HG03354 (cell line): ENCODE measurements at regions not wholly inside any gene's neighbourhood (a gene's known extent, or its start where the extent isn't known, plus 50 kb on each side); places are given as distances from the start of the nearest gene placed in this dataset.
"Not testable (repeated sequence)": the region's sequence is repeated elsewhere in the genome, so short reads cannot be mapped to it uniquely, and the experiment has no call there.

Experiments used
- ATAC-seq: cut with Tn5 transposase; IDR thresholded peaks from one replicate; pipeline ENCODE4 v1.9.1; 2021; ENCODE audit warnings: mild to moderate bottlenecking; ENCODE audit not compliant: unreplicated experiment, poor library complexity, severe bottlenecking

DNA sequence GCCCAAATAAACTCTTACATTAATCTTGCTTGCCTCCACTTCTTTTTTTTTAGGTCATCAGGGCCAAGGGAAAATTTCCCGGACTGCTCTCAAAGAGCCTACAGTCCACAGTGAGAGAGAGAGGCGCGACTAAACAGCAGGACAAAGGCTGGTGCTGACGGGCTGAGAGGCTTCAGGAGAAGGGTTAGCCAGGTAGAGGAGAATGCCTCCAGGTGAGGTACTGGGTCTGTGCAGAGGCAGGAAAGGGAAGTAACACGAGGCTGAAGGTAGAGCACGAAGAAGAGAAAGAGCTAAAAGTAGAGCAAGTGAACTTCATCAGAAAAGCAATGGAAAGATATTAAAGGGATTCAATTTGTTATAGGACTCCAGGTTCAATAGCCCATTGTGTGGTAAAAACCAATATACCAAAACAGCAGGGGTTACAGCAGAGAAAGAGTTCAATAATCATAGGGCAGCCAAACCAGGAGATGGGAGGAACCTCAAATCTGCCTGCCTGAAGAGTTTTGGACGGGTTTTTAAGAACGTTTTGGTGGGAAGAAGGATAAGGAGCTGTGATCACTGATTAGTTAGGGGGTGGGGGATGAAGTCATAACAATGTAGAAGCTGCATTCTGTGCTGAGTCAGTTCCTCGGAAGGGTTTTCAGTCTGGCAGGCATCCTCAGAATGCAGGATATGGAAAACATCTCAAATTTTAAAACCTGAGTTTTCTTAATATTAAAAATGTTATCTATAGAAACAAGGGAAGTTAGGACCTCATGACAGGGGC, 171.5 kb downstream of the AKR1D1 start:
- ATAC-seq, result no peak

DNA sequence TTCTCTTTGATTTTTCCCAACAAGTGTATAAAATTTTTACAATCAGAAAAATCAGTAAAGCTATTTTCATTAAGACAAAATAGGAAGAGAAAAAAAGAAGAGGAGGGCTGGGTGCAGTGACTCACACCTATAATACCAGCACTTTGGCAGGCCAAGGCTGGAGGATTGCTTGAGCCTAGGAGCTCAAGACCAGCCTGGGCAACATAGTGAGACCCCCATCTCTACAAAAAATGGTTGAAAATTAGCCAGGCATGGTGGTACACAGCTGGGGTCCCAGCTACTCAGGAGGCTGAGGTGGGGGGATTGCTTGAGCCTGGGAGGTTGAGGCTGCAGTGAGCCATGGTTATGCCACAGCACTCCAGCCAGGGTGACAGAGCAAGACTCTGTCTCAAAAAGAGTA, 172.3 kb downstream of the AKR1D1 start:
- no peak for ATAC-seq

- ATAC-seq, result no peak
These were observed 173.7 kb downstream of the AKR1D1 start for GRCh38 chr7:138249975-138250374.

GRCh38 chr7:138252666-138253065, 176.4 kb downstream of the AKR1D1 start:
- not testable (repeated sequence) for ATAC-seq

- ATAC-seq, result no peak
These were observed 178.2 kb downstream of the AKR1D1 start for GRCh38 chr7:138254444-138254843.

DNA sequence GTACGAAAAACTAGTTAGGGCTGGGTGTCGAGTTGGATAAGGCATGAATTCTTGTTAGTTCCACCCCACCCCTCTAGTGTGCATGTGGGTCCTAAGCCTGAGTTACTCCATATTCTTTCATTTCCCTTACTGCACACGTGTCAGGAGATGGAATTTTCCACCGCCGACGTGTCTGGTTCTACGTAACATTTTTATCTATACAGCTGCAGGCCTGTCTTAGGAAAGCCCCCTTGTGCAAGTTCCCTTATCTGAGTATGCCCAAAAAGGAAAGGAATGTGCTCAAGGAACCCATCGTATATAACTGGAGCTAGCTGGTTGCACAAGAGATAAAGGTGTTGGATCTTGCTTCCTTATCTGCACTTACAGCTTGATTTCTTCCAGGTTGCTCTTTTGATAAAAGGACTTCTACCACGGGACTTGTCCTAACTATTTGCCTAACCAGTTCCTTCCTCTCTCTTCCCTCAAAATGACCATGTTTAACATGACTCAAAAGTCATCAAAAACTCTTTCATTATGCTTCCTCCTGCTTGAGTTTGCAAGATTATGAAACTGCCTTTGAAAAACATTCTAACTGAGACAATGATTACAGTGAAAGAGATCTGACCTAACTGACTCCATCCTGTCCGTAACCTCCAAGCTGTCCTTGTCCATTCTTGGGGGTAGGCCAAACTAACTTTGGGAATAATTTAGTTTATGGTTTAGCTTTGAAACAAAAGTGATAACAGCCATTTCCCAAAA, 181.4 kb downstream of the AKR1D1 start:
- ATAC-seq, result no peak

DNA sequence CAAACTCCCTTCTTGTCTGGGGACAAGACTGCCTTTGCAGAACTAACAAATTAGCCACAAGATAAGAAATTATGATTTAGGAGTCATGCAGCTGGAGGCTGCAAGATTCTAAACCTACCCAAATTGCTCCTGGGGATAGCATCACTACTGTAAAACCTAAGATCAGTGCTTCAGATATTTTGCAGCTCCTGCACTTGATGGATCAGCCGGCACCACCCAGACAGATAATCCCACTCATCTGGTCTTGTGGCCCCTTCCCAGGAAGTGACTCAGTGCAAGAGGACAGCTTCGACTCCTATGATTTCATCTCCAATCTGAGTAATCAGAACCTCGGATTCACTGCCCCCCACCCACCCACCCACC, 181.9 kb downstream of the AKR1D1 start:
- no peak for ATAC-seq

DNA sequence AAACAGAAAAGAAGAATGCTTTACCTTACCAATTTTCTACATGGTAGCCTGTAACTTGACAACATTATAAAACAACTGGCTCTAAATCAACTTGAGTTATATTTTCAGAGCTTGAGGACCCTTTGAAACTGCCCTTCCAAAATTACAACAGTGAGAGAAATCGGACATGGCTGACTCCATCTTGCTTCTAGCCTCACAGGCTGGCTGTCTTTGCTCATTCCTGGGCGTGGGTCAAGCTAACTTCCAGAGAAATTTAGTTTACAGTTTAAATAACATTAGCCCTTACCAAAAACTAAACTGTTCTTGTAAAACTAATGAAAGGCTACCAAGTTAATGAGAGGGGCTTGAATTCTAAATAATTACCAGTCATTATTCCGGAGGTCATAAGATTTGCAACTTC, 183.4 kb downstream of the AKR1D1 start:
- ATAC-seq, result no peak

GRCh38 chr7:138267934-138268333, 191.7 kb downstream of the AKR1D1 start:
- no peak for ATAC-seq

- no peak for ATAC-seq
These were observed 183.2 kb upstream of the TRIM24 start for GRCh38 chr7:138276891-138277290.

- ATAC-seq, result no peak
These were observed 181.5 kb upstream of the TRIM24 start for GRCh38 chr7:138278601-138279000.

- ATAC-seq, result no peak
These were observed 177.1 kb upstream of the TRIM24 start for GRCh38 chr7:138282997-138283396.

DNA sequence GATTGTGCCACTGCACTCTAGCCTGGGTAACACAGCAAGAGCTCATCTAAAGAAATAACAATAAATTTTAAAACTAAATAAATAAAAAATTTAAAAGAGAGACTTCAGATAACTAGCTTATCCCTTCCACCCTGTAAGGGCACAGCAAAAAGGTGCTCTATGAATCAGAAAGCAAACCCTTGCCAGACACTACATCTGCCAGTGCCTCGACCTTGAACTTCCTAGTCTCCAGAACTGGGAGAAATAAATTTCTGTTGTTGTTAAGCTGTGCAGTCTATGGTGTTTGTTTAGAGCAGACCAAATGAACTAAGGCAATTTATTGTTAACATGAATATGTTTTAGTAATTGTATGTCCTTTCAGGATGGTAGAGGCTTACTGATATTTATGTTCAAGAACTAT, 174.9 kb upstream of the TRIM24 start:
- ATAC-seq, result no peak

DNA sequence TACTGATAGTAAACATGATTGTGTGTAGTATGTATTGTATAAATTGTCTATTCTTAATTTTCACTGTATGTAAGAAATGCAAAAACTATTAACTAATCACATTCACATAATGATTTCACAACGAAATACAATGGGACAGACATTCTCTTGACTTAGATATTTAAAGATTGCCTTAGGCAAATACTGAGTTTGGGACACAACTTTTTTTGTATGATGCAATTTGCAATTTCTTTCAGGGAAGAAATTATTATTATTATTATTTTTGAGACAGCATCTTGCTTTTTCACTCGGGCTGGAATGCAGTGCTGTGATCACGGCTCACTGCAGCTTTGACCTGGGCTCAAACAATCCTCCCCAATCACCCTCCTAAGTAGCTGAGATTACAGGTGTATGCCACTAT, 173.2 kb upstream of the TRIM24 start:
- ATAC-seq, result no peak

DNA sequence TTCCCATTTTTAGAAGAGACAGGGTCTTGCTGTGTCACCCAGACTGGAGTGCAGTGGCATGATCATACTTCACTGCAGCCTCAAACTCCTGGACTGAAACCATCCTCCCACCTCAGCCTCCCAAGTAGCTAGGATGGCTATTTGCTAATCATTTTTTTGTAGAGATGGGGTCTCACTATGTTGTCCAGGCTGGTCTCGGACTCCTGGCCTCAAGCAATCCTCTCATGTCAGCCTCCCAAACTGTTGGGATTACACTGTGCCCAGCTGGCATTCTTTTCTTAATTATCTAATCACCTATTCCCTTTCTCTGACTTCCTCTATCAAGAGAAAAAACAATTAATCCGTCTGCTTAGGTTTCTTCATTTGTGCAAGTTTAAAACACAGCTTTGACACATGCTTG, 172.5 kb upstream of the TRIM24 start:
- ATAC-seq, result no peak

DNA sequence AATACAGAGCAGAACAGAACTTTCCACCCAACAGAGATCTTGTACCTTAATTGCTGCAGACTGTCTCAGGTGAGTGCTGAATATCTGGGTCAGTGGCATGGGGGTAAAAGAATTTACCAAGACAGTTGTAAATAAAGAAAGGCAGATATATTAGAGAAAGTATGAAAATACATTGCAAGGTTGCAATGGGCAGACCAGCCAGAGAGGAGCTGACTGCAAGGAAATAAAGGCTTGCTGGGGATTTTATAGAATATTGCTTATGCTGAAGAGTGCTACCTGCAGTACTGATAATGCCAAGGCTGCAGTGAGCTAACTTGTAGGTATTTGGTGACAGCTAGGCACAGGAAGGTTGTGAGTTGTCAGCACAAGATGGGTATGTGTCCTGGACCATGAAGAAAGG, 171.0 kb upstream of the TRIM24 start:
- no peak for ATAC-seq

GRCh38 chr7:138289864-138290263, 170.2 kb upstream of the TRIM24 start:
- no peak for ATAC-seq

GRCh38 chr7:138292951-138293350, 167.1 kb upstream of the TRIM24 start:
- ATAC-seq, result no peak

DNA sequence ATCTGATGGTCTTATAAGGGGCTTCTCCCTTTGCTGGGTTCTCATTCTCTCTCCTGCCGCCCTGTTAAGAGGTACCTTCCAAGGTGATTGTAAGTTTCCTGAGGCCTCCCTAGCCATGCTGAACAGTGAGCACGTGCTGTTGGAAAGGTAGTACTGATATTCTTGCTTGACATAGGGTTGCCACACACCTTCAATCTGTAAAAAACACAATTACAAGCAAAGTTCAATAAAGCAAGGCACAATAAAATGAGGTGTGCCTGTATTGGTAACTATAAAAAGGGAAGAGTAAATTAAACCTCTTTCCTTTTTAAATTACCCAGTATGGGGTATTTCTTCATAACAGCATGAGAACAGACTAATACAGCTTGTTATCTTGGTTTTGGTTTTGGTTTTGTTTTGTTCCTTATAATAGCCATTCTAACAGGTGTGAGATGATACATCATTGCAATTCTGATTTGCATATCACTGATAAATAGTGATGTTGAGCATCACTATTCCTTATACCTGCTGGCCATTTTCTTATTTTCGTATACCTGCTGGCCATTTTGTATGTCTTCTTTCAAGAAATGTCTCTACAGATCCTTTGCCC, 164.9 kb upstream of the TRIM24 start:
- peak; percentile 88 for ATAC-seq

DNA sequence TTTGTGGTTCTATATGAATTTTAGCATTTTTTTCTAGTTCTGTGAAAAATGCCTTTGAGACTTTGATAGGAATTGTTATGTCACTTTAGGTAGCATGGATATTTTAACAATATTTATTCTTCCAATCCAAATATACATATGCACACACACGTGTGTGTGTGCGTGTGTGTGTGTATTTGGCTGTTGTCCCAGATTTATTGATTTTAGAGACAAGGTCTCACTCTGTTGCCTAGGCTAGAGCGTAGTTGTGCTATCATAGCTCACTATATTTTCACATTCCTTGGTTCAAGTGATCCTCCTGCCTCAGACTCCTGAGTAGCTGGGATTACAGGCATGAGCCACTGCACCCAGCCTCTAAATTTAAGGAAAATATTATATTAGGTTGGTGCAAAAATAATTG, 162.5 kb upstream of the TRIM24 start:
- no peak for ATAC-seq

- ATAC-seq, result no peak
These were observed 161.0 kb upstream of the TRIM24 start for GRCh38 chr7:138299066-138299465.
